HG02759 (cell line): ENCODE measurements at regions not wholly inside any gene's neighbourhood (a gene's known extent, or its start where the extent isn't known, plus 50 kb on each side); places are given as distances from the start of the nearest gene placed in this dataset.

ENCODE experiments used
- ATAC-seq: cut with Tn5 transposase; IDR thresholded peaks from one replicate; pipeline ENCODE4 v1.9.1; 2021; ENCODE audit warnings: mild to moderate bottlenecking, moderate library complexity; ENCODE audit not compliant: unreplicated experiment

- no peak for ATAC-seq
These were observed 185.3 kb downstream of the BRD1 start for GRCh38 chr22:49642331-49642730.

- ATAC-seq = no peak
These were observed 185.8 kb downstream of the BRD1 start for GRCh38 chr22:49641770-49642313.

DNA sequence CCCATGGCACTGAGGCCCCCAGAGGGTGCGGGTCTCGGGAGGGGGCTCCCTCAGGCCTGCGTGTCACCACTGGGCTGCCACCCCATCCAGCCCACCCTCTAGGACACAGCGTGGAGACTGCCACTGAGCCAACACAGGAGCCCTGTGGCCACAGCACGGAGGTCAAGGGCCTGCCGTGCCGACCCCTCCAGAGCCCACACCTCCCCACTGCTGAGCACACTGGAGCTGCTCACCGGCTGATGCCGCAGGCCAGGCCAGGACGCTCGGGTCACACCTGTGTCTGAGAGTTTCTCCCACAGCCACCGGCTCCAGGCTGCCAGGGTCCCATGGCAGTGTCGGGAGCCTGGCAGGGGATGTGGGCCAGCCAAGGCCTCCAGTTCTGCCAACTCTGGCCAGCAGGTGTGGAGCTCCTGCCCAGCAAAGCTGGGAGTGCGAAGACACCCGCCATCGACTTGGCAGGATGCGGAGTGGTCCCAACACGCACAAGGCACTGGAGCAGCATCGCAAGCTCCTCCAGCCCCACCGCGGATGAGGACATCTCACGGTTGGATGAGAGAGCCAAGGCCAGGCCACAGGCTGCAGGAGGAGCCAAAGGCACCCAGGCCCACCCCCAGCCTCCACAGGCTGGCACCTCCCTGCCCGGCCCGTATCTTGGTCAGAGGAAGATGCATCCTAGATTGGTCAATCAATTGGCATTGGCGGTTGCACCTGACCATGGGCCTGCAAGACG, 187.1 kb downstream of the BRD1 start:
- ATAC-seq = no peak

DNA sequence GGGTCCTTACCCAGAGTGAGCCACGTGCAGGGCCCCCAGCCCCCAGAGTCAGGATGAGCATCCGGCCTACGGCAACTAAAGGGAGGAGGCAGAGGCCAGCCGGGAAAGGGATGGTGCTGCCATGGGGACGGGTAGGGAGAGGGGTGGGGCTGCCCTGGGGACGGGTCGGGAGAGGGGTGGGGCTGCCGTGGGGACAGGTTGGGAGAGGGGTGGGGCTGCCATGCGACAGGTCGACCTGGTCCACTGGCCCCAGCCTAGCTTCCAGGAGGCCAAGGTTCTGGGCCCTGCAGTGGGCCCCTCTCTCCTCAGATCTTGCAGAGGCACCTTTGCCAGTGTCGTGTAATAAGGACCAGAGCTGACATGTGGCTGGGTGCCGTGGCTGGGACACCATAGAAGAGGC, 187.7 kb downstream of the BRD1 start:
- no peak for ATAC-seq

- ATAC-seq = no peak
These were observed 188.9 kb downstream of the BRD1 start for GRCh38 chr22:49638788-49639187.

DNA sequence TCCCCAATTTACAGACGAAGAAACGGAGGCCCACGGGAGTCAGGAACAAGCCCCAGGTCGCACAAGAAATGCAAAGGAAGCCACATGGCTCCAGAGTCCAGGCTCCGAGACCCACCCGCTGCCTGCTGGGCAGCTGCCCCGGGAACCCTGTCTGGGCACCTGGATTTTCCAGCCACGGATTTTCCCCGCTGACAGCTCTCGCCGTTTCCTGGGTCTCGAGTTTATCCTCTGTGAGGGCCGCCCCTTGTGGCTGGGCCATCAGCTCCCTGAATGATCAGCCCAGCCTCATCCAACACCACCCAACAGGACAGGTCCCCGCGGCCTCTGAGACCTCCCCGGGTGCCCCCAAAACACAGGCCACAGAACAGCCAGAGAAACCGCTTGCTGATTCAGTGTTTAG, 189.7 kb downstream of the BRD1 start:
- no peak for ATAC-seq

DNA sequence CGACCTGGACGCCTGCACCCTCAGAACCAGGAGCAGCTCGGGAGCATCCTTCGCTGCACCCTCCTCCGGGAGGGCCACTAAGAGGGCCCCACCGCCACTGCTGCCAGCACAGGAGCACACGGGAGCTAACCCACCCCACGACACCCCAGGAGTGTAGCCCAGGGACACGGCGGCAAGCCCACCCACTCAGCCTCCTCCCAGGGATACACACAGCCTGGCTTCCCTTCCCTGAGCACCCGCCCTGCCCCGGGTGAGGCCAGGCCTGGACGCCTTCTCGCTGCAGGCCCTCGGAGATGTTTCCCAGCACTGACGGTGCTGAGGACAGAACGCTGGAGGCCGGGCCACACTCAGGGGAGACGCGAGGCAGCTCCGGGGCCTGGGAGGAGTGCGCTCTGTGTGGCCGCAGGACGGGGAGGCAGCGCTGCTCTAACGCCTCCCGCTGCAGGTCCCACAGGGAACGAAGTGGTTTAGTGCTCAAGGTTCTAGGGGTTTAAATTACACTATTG, 190.4 kb downstream of the BRD1 start:
- no peak for ATAC-seq

GRCh38 chr22:49636649-49637048, 191.0 kb downstream of the BRD1 start:
- no peak for ATAC-seq

- no peak for ATAC-seq
These were observed 191.5 kb downstream of the BRD1 start for GRCh38 chr22:49636214-49636613.

- no peak for ATAC-seq
These were observed 193.5 kb downstream of the BRD1 start for GRCh38 chr22:49634006-49634772.

DNA sequence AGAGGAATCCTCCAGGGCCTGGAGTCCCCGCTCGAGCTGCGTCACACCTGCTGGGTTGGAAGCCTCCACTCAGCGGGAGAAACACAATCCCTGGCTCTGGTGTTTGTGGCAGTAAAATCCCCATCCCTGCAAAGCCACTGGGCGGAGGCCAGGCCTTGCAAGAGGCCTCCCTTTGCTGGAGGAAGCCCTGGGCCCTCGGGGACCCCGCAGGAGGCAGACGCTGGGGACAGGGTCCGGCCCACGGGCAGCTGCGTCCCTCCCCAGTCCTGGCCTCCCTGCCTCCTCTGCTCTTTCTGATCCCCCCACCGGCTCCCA, 194.7 kb downstream of the BRD1 start:
- ATAC-seq = no peak

DNA sequence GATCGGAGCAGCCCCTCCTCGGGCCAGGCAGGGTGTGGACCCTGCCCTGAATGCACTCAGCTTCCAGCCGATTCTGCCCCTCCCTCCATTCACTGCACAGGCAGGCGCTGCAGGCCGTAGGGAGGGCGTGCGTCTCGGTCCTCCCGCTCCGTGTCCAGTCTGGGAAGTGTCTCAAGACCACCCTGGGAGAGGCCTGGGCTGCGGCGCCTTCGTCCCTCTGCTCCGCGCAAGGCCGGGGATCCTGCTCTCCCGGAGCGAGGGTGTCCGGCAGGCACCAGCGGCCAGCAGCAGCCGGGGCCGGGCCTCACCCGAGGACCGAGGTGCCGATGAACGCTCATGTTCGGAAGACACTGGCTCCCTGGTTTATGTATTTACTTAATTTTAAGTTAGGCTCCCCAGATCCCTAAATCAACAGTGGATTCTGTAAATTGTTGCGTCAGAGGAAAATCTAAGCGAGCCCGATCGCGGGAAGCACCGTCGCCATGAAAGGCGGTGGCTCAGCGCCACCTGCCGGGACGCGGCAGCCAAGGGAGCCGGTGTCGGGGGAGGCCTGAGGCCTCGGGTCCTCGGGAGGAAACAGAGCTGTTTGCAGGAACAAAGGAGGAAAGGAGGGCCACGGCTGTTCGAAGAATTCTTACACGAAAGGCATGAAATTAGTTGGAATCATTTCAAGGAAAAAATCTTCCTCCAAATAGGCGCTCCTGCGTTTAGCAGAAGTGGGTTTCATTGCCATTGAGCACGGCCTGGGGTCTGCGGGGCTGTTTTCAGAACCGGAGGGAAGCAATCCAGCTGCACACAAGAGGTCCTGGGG, 195.3 kb downstream of the BRD1 start:
- ATAC-seq = no peak

DNA sequence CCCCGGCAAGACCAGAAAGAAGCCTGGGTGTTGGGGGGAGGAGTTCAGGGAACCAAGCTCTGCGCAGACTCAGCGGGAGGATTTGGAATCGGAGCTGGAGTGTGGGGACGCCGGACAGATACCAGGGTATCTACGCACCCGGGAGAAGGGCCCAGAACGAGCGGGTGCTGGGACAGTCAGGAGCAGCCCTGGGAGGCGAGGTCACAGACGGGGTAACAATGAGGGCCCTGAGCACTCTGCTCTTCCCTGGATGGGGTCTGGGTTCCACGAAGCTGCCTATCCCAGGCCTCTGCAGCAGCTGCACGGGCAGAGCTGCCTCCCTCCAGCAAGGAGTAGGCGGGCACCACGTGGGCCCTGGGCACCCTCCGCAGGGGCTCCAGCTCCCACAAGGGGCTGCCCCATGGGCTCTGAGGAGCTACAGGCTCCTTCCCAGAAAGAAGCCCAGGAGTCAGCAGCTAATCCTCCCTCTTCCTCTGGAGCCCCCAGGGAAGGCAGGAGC, 197.2 kb downstream of the BRD1 start:
- no peak for ATAC-seq

- no peak for ATAC-seq
These were observed 197.9 kb downstream of the BRD1 start for GRCh38 chr22:49629586-49630447.

- ATAC-seq = no peak
These were observed 198.5 kb downstream of the BRD1 start for GRCh38 chr22:49629261-49629570.

GRCh38 chr22:49628391-49629260, 199.0 kb downstream of the BRD1 start:
- no peak for ATAC-seq

GRCh38 chr22:49627217-49628181, 200.2 kb downstream of the BRD1 start:
- ATAC-seq = no peak
